ENCODE measurements at regions not wholly inside any gene's neighbourhood (a gene's known extent, or its start where the extent isn't known, plus 50 kb on each side); places are given as distances from the start of the nearest gene placed in this dataset.

GRCh38 chr1:193740762-193741161, 554.3 kb upstream of the B3GALT2 start:
- TF ChIP-seq CREB5 (CRISPR knock-in tag; IDR thresholded peaks at IDR 0.05; ENCODE audit: low read depth) (no peak), ZC3H10 (CRISPR knock-in tag; IDR thresholded peaks at IDR 0.05) (no peak), TCF4 (CRISPR knock-in tag; IDR thresholded peaks at IDR 0.05; ENCODE audit: borderline replicate concordance) (no peak), BACH2 (CRISPR knock-in tag; IDR thresholded peaks at IDR 0.05; ENCODE audit: borderline replicate concordance) (no peak), ARNTL (CRISPR knock-in tag; IDR thresholded peaks at IDR 0.05; ENCODE audit: borderline replicate concordance, low read depth) (no peak), CSRNP3 (CRISPR knock-in tag; IDR thresholded peaks at IDR 0.05) (no peak), TOX (CRISPR knock-in tag; IDR thresholded peaks at IDR 0.05; ENCODE audit: borderline replicate concordance) (no peak), ZFP3 (CRISPR knock-in tag; IDR thresholded peaks at IDR 0.05) (no peak), ZNF70 (CRISPR knock-in tag; IDR thresholded peaks at IDR 0.05) (no peak), SNAI2 (CRISPR knock-in tag; IDR thresholded peaks at IDR 0.05) (no peak), ISL1 (CRISPR knock-in tag; IDR thresholded peaks at IDR 0.05) (no peak), GLIS3 (CRISPR knock-in tag; IDR thresholded peaks at IDR 0.05) (no peak)
- TF ChIP-seq, protein P1, sequence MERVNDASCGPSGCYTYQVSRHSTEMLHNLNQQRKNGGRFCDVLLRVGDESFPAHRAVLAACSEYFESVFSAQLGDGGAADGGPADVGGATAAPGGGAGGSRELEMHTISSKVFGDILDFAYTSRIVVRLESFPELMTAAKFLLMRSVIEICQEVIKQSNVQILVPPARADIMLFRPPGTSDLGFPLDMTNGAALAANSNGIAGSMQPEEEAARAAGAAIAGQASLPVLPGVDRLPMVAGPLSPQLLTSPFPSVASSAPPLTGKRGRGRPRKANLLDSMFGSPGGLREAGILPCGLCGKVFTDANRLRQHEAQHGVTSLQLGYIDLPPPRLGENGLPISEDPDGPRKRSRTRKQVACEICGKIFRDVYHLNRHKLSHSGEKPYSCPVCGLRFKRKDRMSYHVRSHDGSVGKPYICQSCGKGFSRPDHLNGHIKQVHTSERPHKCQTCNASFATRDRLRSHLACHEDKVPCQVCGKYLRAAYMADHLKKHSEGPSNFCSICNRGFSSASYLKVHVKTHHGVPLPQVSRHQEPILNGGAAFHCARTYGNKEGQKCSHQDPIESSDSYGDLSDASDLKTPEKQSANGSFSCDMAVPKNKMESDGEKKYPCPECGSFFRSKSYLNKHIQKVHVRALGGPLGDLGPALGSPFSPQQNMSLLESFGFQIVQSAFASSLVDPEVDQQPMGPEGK (CRISPR knock-in tag; IDR thresholded peaks at IDR 0.05; ENCODE audit: borderline replicate concordance) = no peak
- TF ChIP-seq, protein P2, sequence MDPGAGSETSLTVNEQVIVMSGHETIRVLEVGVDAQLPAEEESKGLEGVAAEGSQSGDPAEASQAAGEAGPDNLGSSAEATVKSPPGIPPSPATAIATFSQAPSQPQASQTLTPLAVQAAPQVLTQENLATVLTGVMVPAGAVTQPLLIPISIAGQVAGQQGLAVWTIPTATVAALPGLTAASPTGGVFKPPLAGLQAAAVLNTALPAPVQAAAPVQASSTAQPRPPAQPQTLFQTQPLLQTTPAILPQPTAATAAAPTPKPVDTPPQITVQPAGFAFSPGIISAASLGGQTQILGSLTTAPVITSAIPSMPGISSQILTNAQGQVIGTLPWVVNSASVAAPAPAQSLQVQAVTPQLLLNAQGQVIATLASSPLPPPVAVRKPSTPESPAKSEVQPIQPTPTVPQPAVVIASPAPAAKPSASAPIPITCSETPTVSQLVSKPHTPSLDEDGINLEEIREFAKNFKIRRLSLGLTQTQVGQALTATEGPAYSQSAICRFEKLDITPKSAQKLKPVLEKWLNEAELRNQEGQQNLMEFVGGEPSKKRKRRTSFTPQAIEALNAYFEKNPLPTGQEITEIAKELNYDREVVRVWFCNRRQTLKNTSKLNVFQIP (CRISPR knock-in tag; IDR thresholded peaks at IDR 0.05; ENCODE audit: borderline replicate concordance, low read depth) = no peak
